ENCODE measurements at regions not wholly inside any gene's neighbourhood (a gene's known extent, or its start where the extent isn't known, plus 50 kb on each side); places are given as distances from the start of the nearest gene placed in this dataset.
A peak's percentile ranks its signal among the peaks of the same experiment; 100 is the strongest.

- Mint-ChIP-seq H3K36me3 (no peaks in the 10 kb centered on the region), H3K27ac (no peak overlapping the region), H3K4me3 (no peak overlapping the region), H3K4me1 (no peaks in the 10 kb centered on the region), H3K9me3 (peaks cover 0 to 5% (median 4%) of the 10 kb centered on the region in 7 donors), H3K27me3 (ENCODE audit: low read depth in 3 of 3) (peaks cover 3 to 9% (median 5%) of the 10 kb centered on the region in 3 donors)
- no peaks in the 10 kb centered on the region for H3K27me3 ChIP-seq (ENCODE audit: control insufficient read depth in 2 of 2, insufficient read depth in 2 of 2, low read length in 2 of 2)
- no peaks in the 10 kb centered on the region for H3K4me1 ChIP-seq (ENCODE audit: control insufficient read depth in 1 of 2, insufficient read depth in 2 of 2, low read length in 2 of 2)
- no peaks in the 10 kb centered on the region for H3K79me2 ChIP-seq (ENCODE audit: insufficient read depth, low read length)
- no peaks in the 10 kb centered on the region for H3K36me3 ChIP-seq (replicated peaks in 1 of 2; ENCODE audit: control insufficient read depth in 1 of 2, insufficient read depth in 2 of 2, low read length in 2 of 2)
- H3K9me3 ChIP-seq (replicated peaks in 1 of 2; ENCODE audit: control insufficient read depth in 1 of 2, insufficient read depth in 1 of 2, low read length in 2 of 2), result no peaks in the 10 kb centered on the region
- WGBS (ENCODE audit: insufficient coverage), result 18% methylated on average over 13 of the region's 15 CpGs
- peak; percentile 41 to 54 (median 48) for DNase-seq
- no peak overlapping the region for H3K9ac ChIP-seq (ENCODE audit: insufficient read depth, low read length, poor library complexity, severe bottlenecking)
- no peak overlapping the region for H3K27ac ChIP-seq (ENCODE audit: low read depth in 1 of 2, low read length in 2 of 2)
- no peak overlapping the region for H3K4me2 ChIP-seq (replicated peaks; ENCODE audit: extremely low read depth, low read length, poor library complexity, severe bottlenecking)
- TF ChIP-seq, protein P1, sequence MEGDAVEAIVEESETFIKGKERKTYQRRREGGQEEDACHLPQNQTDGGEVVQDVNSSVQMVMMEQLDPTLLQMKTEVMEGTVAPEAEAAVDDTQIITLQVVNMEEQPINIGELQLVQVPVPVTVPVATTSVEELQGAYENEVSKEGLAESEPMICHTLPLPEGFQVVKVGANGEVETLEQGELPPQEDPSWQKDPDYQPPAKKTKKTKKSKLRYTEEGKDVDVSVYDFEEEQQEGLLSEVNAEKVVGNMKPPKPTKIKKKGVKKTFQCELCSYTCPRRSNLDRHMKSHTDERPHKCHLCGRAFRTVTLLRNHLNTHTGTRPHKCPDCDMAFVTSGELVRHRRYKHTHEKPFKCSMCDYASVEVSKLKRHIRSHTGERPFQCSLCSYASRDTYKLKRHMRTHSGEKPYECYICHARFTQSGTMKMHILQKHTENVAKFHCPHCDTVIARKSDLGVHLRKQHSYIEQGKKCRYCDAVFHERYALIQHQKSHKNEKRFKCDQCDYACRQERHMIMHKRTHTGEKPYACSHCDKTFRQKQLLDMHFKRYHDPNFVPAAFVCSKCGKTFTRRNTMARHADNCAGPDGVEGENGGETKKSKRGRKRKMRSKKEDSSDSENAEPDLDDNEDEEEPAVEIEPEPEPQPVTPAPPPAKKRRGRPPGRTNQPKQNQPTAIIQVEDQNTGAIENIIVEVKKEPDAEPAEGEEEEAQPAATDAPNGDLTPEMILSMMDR (IDR thresholded peaks at IDR 0.05), result peak; percentile 84
- no peak overlapping the region for H2AFZ ChIP-seq (ENCODE audit: insufficient read depth, low read depth, low read length, poor library complexity, severe bottlenecking)
- no peaks in the 10 kb centered on the region for H4K20me1 ChIP-seq (ENCODE audit: insufficient read depth, low read length)
- H3K4me3 ChIP-seq (replicated peaks in 1 of 3; ENCODE audit: low read depth in 2 of 3, low read length in 3 of 3), result no peak overlapping the region
- intact Hi-C loops (cut with micrococcal nuclease), result no loop called here
Observed at GRCh38 chr19:34041925-34042521, 130.3 kb upstream of the LSM14A start.

- no peak overlapping the region for H3K27ac Mint-ChIP-seq
- H3K4me2 ChIP-seq (replicated peaks; ENCODE audit: extremely low read depth, low read length, poor library complexity, severe bottlenecking), result no peak overlapping the region
- DNase-seq, result no peak
- no peak overlapping the region for H2AFZ ChIP-seq (ENCODE audit: insufficient read depth, low read depth, low read length, poor library complexity, severe bottlenecking)
- H3K27ac ChIP-seq (ENCODE audit: low read depth in 1 of 2, low read length in 2 of 2), result no peak overlapping the region
- no CpG with 5 or more reads among the region's 2 CpGs for WGBS (ENCODE audit: insufficient coverage)
- H3K9ac ChIP-seq (ENCODE audit: insufficient read depth, low read length, poor library complexity, severe bottlenecking), result no peak overlapping the region
- no peaks in the 10 kb centered on the region for H3K79me2 ChIP-seq (ENCODE audit: insufficient read depth, low read length)
- H3K27me3 ChIP-seq (ENCODE audit: control insufficient read depth in 2 of 2, insufficient read depth in 2 of 2, low read length in 2 of 2), result no peaks in the 10 kb centered on the region
- H3K4me1 Mint-ChIP-seq, result no peaks in the 10 kb centered on the region
- peaks cover 0 to 5% (median 4%) of the 10 kb centered on the region in 7 donors for H3K9me3 Mint-ChIP-seq
- TF ChIP-seq, protein P1 (IDR thresholded peaks at IDR 0.05), result no peak
- no peaks in the 10 kb centered on the region for H3K4me1 ChIP-seq (ENCODE audit: control insufficient read depth in 1 of 2, insufficient read depth in 2 of 2, low read length in 2 of 2)
- H3K27me3 Mint-ChIP-seq (ENCODE audit: low read depth in 3 of 3), result peaks cover 3 to 9% (median 4%) of the 10 kb centered on the region in 3 donors
- no peaks in the 10 kb centered on the region for H3K36me3 Mint-ChIP-seq
- intact Hi-C loops (cut with micrococcal nuclease), result no loop called here
- H3K36me3 ChIP-seq (replicated peaks in 1 of 2; ENCODE audit: control insufficient read depth in 1 of 2, insufficient read depth in 2 of 2, low read length in 2 of 2), result no peaks in the 10 kb centered on the region
- no peaks in the 10 kb centered on the region for H3K9me3 ChIP-seq (replicated peaks in 1 of 2; ENCODE audit: control insufficient read depth in 1 of 2, insufficient read depth in 1 of 2, low read length in 2 of 2)
- H4K20me1 ChIP-seq (ENCODE audit: insufficient read depth, low read length), result no peaks in the 10 kb centered on the region
- H3K4me3 ChIP-seq (replicated peaks in 1 of 3; ENCODE audit: low read depth in 2 of 3, low read length in 3 of 3), result no peak overlapping the region
- H3K4me3 Mint-ChIP-seq, result no peak overlapping the region
Observed at GRCh38 chr19:34044021-34044420, 128.3 kb upstream of the LSM14A start.
